Suprapubic skin (tissue), 4 donors: ENCODE measurements at regions not wholly inside any gene's neighbourhood (a gene's known extent, or its start where the extent isn't known, plus 50 kb on each side); places are given as distances from the start of the nearest gene placed in this dataset.

Source experiments
- DNase-seq, 2 donors: peaks; one replicate each; pipeline ENCODE4 v3.0.0-alpha.2; 2019; ENCODE audit warnings: low spot score in 2 of 2
- H3K27ac ChIP-seq: fragments of 200-600 bp; sonication (generic); one replicate; pipeline ENCODE4 v1.5.1; 2019
- H3K27me3 ChIP-seq: fragments of 200-600 bp; sonication (generic); one replicate; pipeline ENCODE4 v1.5.1; 2019
- H3K36me3 ChIP-seq: fragments of 200-600 bp; sonication (generic); one replicate; pipeline ENCODE4 v1.5.1; 2019
- H3K4me1 ChIP-seq: fragments of 200-600 bp; sonication (generic); one replicate; pipeline ENCODE4 v1.5.1; 2019
- H3K4me3 ChIP-seq: fragments of 200-600 bp; sonication (generic); one replicate; pipeline ENCODE4 v1.5.1; 2019; ENCODE audit warnings: mild to moderate bottlenecking
- H3K9me3 ChIP-seq: fragments of 200-600 bp; sonication (generic); one replicate; pipeline ENCODE4 v1.5.1; 2019
- EP300 ChIP-seq: sonication (generic); formaldehyde crosslinking; IDR thresholded peaks from one replicate; pipeline ENCODE4 v1.6.1; 2017; ENCODE audit warnings: antibody characterized with exemption
- POLR2A ChIP-seq, 2 donors: fragments of 450-650 bp; IDR thresholded peaks; one replicate each; pipeline ENCODE4 v1.6.1; 2017; ENCODE audit warnings: antibody characterized with exemption in 2 of 2, mild to moderate bottlenecking in 2 of 2, moderate library complexity in 2 of 2
- POLR2AphosphoS5 ChIP-seq, 3 donors: sonication (generic); formaldehyde crosslinking; IDR thresholded peaks; one replicate each; pipeline ENCODE4 v1.6.1; 2017; ENCODE audit warnings: antibody characterized with exemption in 3 of 3
- WGBS: methylation state at CpG from one replicate; pipeline ENCODE4 v1.1.5; 2018; 5-methylcytosine and 5-hydroxymethylcytosine counted together
- TF ChIP-seq, protein P1 (sequence below), 2 donors: fragments of 200-600 bp in 1 of 2; fragments of 450-650 bp in 1 of 2; sonication (generic) in 1 of 2; IDR thresholded peaks; one replicate each; pipeline ENCODE4 v1.5.1; 2016 to 2019; ENCODE audit warnings: antibody characterized with exemption in 2 of 2, mild to moderate bottlenecking in 1 of 2, moderate library complexity in 1 of 2

DNA sequence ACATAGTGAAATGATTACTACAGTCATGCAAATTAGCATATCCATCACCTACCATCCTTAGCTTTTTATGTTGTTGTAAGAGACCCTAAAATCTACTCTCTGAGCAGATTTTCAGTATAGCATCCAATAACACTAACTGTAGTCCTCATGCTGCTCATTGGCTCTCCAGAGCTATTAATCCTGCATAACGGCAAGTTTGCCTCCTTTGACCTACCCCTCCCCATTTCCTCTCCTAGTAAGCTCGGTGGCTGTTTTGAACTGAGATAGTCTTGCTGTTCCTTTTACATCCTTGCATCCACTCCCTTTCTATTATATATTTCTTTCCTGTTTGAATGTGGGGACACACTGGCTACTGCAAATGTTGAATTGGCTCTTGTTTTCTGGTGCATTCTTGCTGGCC lies 481.5 kb downstream of the TSN start:
- no peak for DNase-seq
- TF ChIP-seq, protein P1, sequence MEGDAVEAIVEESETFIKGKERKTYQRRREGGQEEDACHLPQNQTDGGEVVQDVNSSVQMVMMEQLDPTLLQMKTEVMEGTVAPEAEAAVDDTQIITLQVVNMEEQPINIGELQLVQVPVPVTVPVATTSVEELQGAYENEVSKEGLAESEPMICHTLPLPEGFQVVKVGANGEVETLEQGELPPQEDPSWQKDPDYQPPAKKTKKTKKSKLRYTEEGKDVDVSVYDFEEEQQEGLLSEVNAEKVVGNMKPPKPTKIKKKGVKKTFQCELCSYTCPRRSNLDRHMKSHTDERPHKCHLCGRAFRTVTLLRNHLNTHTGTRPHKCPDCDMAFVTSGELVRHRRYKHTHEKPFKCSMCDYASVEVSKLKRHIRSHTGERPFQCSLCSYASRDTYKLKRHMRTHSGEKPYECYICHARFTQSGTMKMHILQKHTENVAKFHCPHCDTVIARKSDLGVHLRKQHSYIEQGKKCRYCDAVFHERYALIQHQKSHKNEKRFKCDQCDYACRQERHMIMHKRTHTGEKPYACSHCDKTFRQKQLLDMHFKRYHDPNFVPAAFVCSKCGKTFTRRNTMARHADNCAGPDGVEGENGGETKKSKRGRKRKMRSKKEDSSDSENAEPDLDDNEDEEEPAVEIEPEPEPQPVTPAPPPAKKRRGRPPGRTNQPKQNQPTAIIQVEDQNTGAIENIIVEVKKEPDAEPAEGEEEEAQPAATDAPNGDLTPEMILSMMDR (IDR thresholded peaks at IDR 0.05): no peak
- TF ChIP-seq POLR2A (IDR thresholded peaks at IDR 0.05) (no peak), POLR2AphosphoS5 (IDR thresholded peaks at IDR 0.05) (no peak), EP300 (no peak)
- no peak overlapping the region for H3K27ac ChIP-seq
- no peaks in the 10 kb centered on the region for H3K9me3 ChIP-seq
- peaks cover 5% of the 10 kb centered on the region for H3K27me3 ChIP-seq
- H3K4me1 ChIP-seq: no peaks in the 10 kb centered on the region
- 50% methylated on average over 2 of the region's 2 CpGs for WGBS
- H3K4me3 ChIP-seq: no peak overlapping the region
- H3K36me3 ChIP-seq: no peaks in the 10 kb centered on the region

DNA sequence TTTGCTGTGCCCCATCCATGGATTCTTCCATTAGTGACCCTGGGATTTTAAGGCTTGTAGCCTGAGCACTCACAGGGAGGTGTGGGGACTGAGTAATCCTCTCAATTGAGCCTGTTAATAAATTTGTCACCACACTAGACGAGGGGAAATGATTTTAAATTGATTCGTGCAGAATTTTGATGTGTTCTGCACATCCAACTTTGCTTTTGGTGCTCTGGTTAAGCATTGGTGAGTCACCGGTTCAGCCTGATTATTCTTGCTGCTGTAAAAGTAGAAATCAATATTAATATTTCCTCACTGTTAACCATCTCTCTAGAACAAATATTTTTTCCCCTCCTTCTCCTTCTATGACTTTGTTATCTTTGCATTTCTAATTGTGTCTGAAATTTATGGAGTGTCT lies 482.0 kb downstream of the TSN start:
- Histone ChIP-seq H3K4me3 (no peak overlapping the region), H3K36me3 (no peaks in the 10 kb centered on the region), H3K4me1 (no peaks in the 10 kb centered on the region), H3K27ac (no peak overlapping the region), H3K27me3 (peaks cover 7% of the 10 kb centered on the region), H3K9me3 (no peaks in the 10 kb centered on the region)
- DNase-seq: no peak
- whole genome bisulfite sequencing: 66% methylated on average over 3 of the region's 3 CpGs
- TF ChIP-seq EP300 (no peak), POLR2A (IDR thresholded peaks at IDR 0.05) (no peak)

DNA sequence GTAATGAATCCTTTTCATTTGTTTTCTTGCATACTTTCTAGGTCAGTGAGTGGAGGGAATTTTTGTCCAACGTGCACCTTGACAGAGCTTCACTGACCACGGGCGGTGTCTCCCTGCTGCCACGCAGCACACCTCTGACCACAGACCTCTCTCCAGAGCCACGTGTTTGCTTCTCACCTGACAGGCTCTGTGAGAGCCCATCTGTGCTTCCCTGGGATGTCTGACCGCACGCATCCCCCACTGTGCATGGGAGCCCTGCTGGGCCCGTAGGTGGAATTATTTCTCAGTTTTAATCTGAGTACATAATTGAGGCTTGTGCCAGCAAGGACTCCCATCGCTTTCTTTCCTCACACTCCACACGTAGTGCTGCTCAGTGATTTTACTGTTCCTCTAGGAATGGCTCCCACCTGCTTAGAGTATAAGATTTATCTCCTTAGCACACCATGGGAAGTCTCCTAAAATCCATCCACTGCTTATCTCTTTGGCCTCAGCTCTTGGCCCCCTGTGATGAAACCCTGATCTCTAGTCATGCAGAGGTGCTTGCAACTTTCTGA lies 482.6 kb downstream of the TSN start:
- Histone ChIP-seq H3K9me3 (no peaks in the 10 kb centered on the region), H3K27ac (no peak overlapping the region), H3K36me3 (no peaks in the 10 kb centered on the region), H3K4me3 (no peak overlapping the region), H3K4me1 (no peaks in the 10 kb centered on the region), H3K27me3 (peaks cover 7% of the 10 kb centered on the region)
- TF ChIP-seq EP300 (no peak), POLR2A (IDR thresholded peaks at IDR 0.05) (no peak), POLR2AphosphoS5 (IDR thresholded peaks at IDR 0.05) (no peak)
- TF ChIP-seq, protein P1 (IDR thresholded peaks at IDR 0.05): no peak
- no peak for DNase-seq
- 81% methylated on average over 10 of the region's 10 CpGs for WGBS

DNA sequence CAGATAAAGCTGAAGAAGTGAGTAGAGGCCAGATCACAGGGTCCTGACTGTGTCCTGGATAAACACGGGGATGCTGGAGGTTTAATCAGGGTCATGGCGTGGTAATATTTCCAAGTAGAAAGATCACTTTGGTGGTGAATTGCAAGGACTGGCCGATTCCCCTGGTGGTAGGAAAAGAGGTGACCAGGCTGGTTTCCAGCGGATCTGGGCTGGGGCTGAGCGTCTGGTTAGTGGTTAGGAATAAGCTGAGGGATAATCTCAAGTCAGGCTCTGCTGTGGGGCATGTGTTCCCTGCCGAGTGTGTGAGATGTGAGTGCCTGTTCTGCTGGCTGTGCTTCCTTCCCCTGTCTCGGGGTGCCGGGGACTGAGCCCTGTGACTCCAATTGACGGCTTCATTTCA lies 484.0 kb downstream of the TSN start:
- H3K9me3 ChIP-seq: no peaks in the 10 kb centered on the region
- no peak overlapping the region for H3K27ac ChIP-seq
- no peaks in the 10 kb centered on the region for H3K36me3 ChIP-seq
- no peak overlapping the region for H3K4me3 ChIP-seq
- TF ChIP-seq EP300 (no peak), POLR2A (IDR thresholded peaks at IDR 0.05) (no peak), POLR2AphosphoS5 (IDR thresholded peaks at IDR 0.05) (no peak)
- TF ChIP-seq, protein P1 (IDR thresholded peaks at IDR 0.05): no peak
- WGBS: 75% methylated on average over 9 of the region's 9 CpGs
- H3K27me3 ChIP-seq: peaks cover 7% of the 10 kb centered on the region
- H3K4me1 ChIP-seq: no peaks in the 10 kb centered on the region
- no peak for DNase-seq

DNA sequence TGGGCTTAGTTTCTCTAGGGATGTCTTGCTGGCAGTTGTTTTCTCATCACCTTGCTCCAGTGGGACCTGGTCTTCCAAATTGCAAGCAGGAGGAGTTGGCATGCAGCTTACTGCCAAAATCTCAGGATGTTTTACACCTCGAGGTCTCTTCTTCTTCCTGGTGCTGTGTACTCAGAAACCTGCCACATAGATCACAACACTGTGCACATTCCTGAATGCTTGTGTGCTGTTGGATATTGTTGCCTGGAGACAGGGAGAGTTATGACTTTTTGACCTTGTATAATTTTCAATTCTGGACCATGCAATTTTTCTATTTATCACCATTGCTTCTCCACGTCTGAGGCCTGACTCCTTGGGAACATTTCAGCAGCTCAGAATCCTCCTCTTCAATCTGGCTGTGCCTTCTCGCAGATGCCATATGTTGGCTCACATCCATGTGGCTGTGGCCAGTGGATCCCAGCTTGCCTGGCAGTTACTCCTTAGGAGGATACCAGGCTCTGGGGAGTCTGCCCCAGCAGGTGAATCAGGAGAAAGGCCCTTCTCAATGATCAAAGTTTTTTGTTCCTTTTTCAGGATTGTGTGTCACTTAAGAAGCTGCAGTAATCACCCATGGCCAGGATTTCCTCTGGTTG lies 489.3 kb downstream of the TSN start:
- H3K27me3 ChIP-seq: peaks cover 7% of the 10 kb centered on the region
- no peak overlapping the region for H3K4me3 ChIP-seq
- no peak overlapping the region for H3K27ac ChIP-seq
- DNase-seq: no peak
- WGBS: 64% methylated on average over 3 of the region's 3 CpGs
- TF ChIP-seq EP300: no peak
- TF ChIP-seq POLR2AphosphoS5 (IDR thresholded peaks at IDR 0.05): no peak
- TF ChIP-seq, protein P1 (IDR thresholded peaks at IDR 0.05): no peak
- TF ChIP-seq POLR2A (IDR thresholded peaks at IDR 0.05): no peak
- H3K36me3 ChIP-seq: no peaks in the 10 kb centered on the region
- no peaks in the 10 kb centered on the region for H3K9me3 ChIP-seq
- no peaks in the 10 kb centered on the region for H3K4me1 ChIP-seq
